Spleen (tissue), 11 donors: ENCODE measurements at regions not wholly inside any gene's neighbourhood (a gene's known extent, or its start where the extent isn't known, plus 50 kb on each side); places are given as distances from the start of the nearest gene placed in this dataset.
A peak's percentile ranks its signal among the peaks of the same experiment; 100 is the strongest.

Experiments
- DNase-seq: peaks from one replicate; pipeline ENCODE4 v3.0.0-alpha.2; 2020
- H3K27ac ChIP-seq, 8 donors: fragments of 200-600 bp; sonication (generic) in 7 of 8; 1 replicate in 4 of 8; 2 replicates in 4 of 8; pipeline versions ENCODE4 v1.5.0 to v1.8.0; 2016 to 2021; ENCODE audit warnings: inconsistent platforms in 4 of 8, mild to moderate bottlenecking in 4 of 8, moderate library complexity in 1 of 8
- H3K27me3 ChIP-seq, 7 donors: fragments of 200-600 bp; sonication (generic) in 6 of 7; replicated peaks in 1 of 7; 1 replicate in 4 of 7; 2 replicates in 3 of 7; pipeline versions ENCODE4 v1.5.0 to v1.8.0; 2016 to 2021; ENCODE audit warnings: inconsistent platforms in 3 of 7, mild to moderate bottlenecking in 1 of 7
- H3K36me3 ChIP-seq, 6 donors: fragments of 200-600 bp; sonication (generic) in 5 of 6; 1 replicate in 4 of 6; 2 replicates in 2 of 6; pipeline versions ENCODE4 v1.5.0 to v1.8.0; 2016 to 2021; ENCODE audit warnings: inconsistent platforms in 2 of 6
- H3K4me1 ChIP-seq, 6 donors: fragments of 200-600 bp; sonication (generic) in 5 of 6; 1 replicate in 3 of 6; 2 replicates in 3 of 6; pipeline versions ENCODE4 v1.5.0 to v1.8.0; 2016 to 2021; ENCODE audit warnings: inconsistent platforms in 3 of 6
- H3K4me3 ChIP-seq, 8 donors: fragments of 200-600 bp; sonication (generic) in 7 of 8; 1 replicate in 4 of 8; 2 replicates in 4 of 8; pipeline versions ENCODE4 v1.5.0 to v1.8.0; 2016 to 2021; ENCODE audit warnings: inconsistent platforms in 4 of 8, mild to moderate bottlenecking in 4 of 8, moderate library complexity in 2 of 8
- H3K9me3 ChIP-seq, 8 donors: fragments of 200-600 bp; sonication (generic) in 7 of 8; 1 replicate in 4 of 8; 2 replicates in 4 of 8; pipeline versions ENCODE4 v1.5.0 to v1.8.0; 2016 to 2021; ENCODE audit warnings: inconsistent platforms in 4 of 8
- POLR2A ChIP-seq, 3 donors: fragments of 450-650 bp; IDR thresholded peaks; one replicate each; pipeline ENCODE4 v1.5.1; 2017; ENCODE audit warnings: antibody characterized with exemption in 3 of 3, mild to moderate bottlenecking in 1 of 3
- POLR2AphosphoS5 ChIP-seq, 3 donors: sonication (generic); formaldehyde crosslinking; IDR thresholded peaks; one replicate each; pipeline ENCODE4 v1.5.1; 2017; ENCODE audit warnings: antibody characterized with exemption in 3 of 3
- WGBS, 5 donors: extraction: QIAGEN DNeasy Blood & Tissue Kit in 3 of 5; methylation state at CpG; one replicate each; pipeline versions ENCODE4 v1.1.5 to v1.1.7; 2013 to 2018; 5-methylcytosine and 5-hydroxymethylcytosine counted together
- intact Hi-C: fragments of 100-400 bp; cut with DNase I; formaldehyde crosslinking; loops from one replicate; pipeline ENCODE4 v1.15.0; 2023; ENCODE audit warnings: low total_unique reads
- TF ChIP-seq, protein P1 (sequence below), 11 experiments: fragments of 200-600 bp in 7 of 11; fragments of 450-650 bp in 4 of 11; sonication (generic) in 4 of 11; IDR thresholded peaks in 8 of 11; conservative IDR thresholded peaks in 3 of 11; 1 replicate in 7 of 11; 2 replicates in 4 of 11; pipeline versions ENCODE4 v1.4.0 to v1.8.0; 2016 to 2021; ENCODE audit warnings: antibody characterized with exemption in 11 of 11, inconsistent platforms in 4 of 11, mild to moderate bottlenecking in 1 of 11
- donor health status: healthy with polysubstance abuse.
- donor health status: DM: no; HTN: no; CAD: no; lungs with moderate emphysema.
- donor health status: DM: no; HTN: no; CAD: no.
- donor health status: Bipolar disorder and iron deficiency.
- donor health status: healthy.
- donor health status: DM: no; HTN: no; CAD: no.
- donor health status: DM: yes; HTN: yes; CAD: no.

DNA sequence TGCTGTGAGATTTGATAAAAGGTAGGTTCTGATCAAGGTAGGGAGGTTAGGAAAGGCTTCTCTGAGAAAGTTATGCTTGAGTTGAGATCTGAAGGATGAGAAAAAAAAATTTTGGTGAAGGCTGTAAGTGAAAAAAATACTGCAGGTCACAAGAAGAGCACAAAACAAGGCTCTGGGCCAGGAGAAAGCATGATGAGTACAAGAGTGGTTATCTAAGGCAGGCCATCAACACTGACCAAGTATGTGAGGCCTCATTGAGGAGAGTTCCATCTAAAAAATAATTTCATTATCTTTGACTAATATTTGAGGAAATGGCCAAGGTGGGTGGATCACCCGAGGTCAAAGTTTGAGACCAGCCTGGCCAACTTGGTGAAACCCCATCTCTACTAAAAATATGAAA lies 71.6 kb upstream of the SLC4A4 start:
- no peak for DNase-seq
- WGBS, 5 donors, result 79 to 97% (median 89%) methylated on average over 1 of the region's 1 CpG
- Histone ChIP-seq H3K9me3 (no peaks in the 10 kb centered on the region), H3K27me3 (no peaks in the 10 kb centered on the region), H3K27ac (no peak overlapping the region), H3K4me1 (peaks cover 0 to 10% (median 0%) of the 10 kb centered on the region in 6 donors), H3K4me3 (no peak overlapping the region), H3K36me3 (no peaks in the 10 kb centered on the region)
- TF ChIP-seq, protein P1, sequence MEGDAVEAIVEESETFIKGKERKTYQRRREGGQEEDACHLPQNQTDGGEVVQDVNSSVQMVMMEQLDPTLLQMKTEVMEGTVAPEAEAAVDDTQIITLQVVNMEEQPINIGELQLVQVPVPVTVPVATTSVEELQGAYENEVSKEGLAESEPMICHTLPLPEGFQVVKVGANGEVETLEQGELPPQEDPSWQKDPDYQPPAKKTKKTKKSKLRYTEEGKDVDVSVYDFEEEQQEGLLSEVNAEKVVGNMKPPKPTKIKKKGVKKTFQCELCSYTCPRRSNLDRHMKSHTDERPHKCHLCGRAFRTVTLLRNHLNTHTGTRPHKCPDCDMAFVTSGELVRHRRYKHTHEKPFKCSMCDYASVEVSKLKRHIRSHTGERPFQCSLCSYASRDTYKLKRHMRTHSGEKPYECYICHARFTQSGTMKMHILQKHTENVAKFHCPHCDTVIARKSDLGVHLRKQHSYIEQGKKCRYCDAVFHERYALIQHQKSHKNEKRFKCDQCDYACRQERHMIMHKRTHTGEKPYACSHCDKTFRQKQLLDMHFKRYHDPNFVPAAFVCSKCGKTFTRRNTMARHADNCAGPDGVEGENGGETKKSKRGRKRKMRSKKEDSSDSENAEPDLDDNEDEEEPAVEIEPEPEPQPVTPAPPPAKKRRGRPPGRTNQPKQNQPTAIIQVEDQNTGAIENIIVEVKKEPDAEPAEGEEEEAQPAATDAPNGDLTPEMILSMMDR (IDR thresholded peaks at IDR 0.05 in 8 of 11, conservative IDR thresholded peaks at IDR 0.05 in 3 of 11), result no peak
- TF ChIP-seq POLR2AphosphoS5 (IDR thresholded peaks at IDR 0.05) (no peak), POLR2A (IDR thresholded peaks at IDR 0.05) (no peak)
- intact Hi-C loops, result no loop called here

DNA sequence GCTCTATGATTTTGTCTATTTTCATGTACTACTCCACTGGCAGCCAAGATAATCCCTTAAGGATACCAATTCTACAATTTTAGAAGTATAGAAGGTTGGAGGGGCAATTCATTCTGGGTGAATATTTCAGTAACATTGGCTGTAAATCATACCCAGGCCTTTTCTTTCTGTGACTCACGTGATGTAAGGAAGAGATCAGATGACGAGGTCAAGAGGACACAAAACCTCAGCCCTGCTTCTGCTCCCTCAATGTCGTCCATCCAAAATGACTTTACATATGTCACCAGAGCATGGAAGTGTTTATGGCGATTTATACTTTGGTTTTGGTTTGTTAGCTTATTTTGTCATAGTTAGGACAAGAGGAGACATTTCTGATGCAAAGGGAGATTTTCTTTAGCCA lies 70.7 kb upstream of the SLC4A4 start:
- no peaks in the 10 kb centered on the region for H3K9me3 ChIP-seq
- intact Hi-C loops, result no loop called here
- 54 to 73% (median 58%) methylated on average over 4 of the region's 4 CpGs for WGBS, 5 donors
- H3K4me1 ChIP-seq, result peaks cover 0 to 10% (median 0%) of the 10 kb centered on the region in 6 donors
- H3K27ac ChIP-seq, result no peak overlapping the region
- DNase-seq, result no peak
- TF ChIP-seq POLR2A (IDR thresholded peaks at IDR 0.05) (no peak), POLR2AphosphoS5 (IDR thresholded peaks at IDR 0.05) (no peak)
- TF ChIP-seq, protein P1 (IDR thresholded peaks at IDR 0.05 in 8 of 11, conservative IDR thresholded peaks at IDR 0.05 in 3 of 11), result no peak
- H3K27me3 ChIP-seq, result no peaks in the 10 kb centered on the region
- no peak overlapping the region for H3K4me3 ChIP-seq
- no peaks in the 10 kb centered on the region for H3K36me3 ChIP-seq

DNA sequence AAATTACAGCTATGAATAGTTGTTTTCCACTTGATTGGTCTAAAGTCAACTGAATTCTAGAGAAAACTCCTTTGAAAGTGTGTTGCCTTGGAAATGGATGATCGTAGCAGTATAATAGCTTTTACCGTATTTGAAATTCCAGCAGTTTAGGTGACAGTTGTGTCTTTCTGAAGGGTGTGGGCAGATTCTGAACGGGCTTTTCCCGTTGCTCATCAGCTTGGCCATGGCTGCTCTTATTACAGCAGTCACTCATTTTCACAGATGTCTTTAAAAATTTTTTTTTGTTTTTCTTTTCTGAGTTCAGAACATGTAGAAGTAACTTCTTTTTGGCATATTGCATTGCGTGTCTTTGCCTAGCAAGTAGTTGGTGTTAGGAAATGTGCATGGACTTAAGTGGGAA lies 69.6 kb upstream of the SLC4A4 start:
- WGBS, 5 donors, result 88 to 91% (median 90%) methylated on average over 5 of the region's 5 CpGs
- Histone ChIP-seq H3K4me1 (peaks cover 0 to 10% (median 0%) of the 10 kb centered on the region in 6 donors), H3K36me3 (no peaks in the 10 kb centered on the region), H3K27ac (no peak overlapping the region), H3K27me3 (no peaks in the 10 kb centered on the region), H3K9me3 (no peaks in the 10 kb centered on the region), H3K4me3 (no peak overlapping the region)
- TF ChIP-seq POLR2AphosphoS5 (IDR thresholded peaks at IDR 0.05) (no peak), POLR2A (IDR thresholded peaks at IDR 0.05) (no peak)
- TF ChIP-seq, protein P1 (IDR thresholded peaks at IDR 0.05 in 8 of 11, conservative IDR thresholded peaks at IDR 0.05 in 3 of 11), result no peak
- intact Hi-C loops, result no loop called here
- no peak for DNase-seq

DNA sequence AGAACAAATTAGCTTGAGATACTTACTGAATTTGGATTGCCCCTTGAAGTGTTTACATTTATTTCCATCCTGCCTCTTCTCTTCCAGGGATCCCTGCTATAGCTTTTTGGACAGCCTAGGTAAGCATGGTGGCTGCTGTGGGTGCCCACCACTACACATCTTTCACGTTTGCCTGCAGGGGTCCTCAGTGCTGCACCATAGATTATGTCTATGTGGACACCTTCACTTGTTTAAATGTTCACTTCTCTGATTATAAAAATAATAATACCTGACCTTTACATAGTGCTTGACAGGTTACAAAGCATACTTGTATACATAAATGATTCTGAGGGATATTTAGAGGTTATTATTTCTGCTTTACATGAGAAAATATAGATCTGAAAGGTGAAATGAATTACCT lies 67.9 kb upstream of the SLC4A4 start:
- DNase-seq, result no peak
- Histone ChIP-seq H3K4me3 (no peak overlapping the region), H3K27me3 (no peaks in the 10 kb centered on the region), H3K4me1 (peaks cover 0 to 25% (median 15%) of the 10 kb centered on the region in 6 donors), H3K36me3 (no peaks in the 10 kb centered on the region), H3K9me3 (no peaks in the 10 kb centered on the region), H3K27ac (no peak overlapping the region)
- WGBS, 5 donors, result 7 to 20% (median 15%) methylated on average over 1 of the region's 1 CpG
- intact Hi-C loops, result no loop called here
- no peak for TF ChIP-seq POLR2A (IDR thresholded peaks at IDR 0.05)
- TF ChIP-seq, protein P1 (IDR thresholded peaks at IDR 0.05 in 8 of 11, conservative IDR thresholded peaks at IDR 0.05 in 3 of 11), result peak in 5 of 11 experiments; percentile 14 to 44 (median 31)
